H1 (cell line): ENCODE measurements at regions not wholly inside any gene's neighbourhood (a gene's known extent, or its start where the extent isn't known, plus 50 kb on each side); places are given as distances from the start of the nearest gene placed in this dataset.

ENCODE experiments used
- CTCF ChIA-PET: fragments of 300-600 bp; sonication (Branson Sonifier 250); formaldehyde crosslinking; loops from one replicate; lab custom pipeline; 2021; ENCODE audit not compliant: partially characterized antibody; lab: Charles Lee
- POLR2A ChIA-PET: fragments of 300-600 bp; sonication (Branson Sonifier 250); formaldehyde crosslinking; loops from one replicate; lab custom pipeline; 2021; ENCODE audit warnings: inconsistent platforms; ENCODE audit not compliant: partially characterized antibody; lab: Charles Lee
- DNase-seq, 2 experiments: peaks; one replicate each; pipeline versions ENCODE4 v3.0.0 to v3.0.0-alpha.2; 2010 to 2022; ENCODE audit warnings: low spot score in 2 of 2, low read depth in 1 of 2, mixed read lengths in 1 of 2
- FAIRE-seq: peaks from 2 replicates; lab custom pipeline; 2011; peaks lifted over from hg19 to GRCh38; lab: Jason Lieb, UNC
- H2AFZ ChIP-seq: 2 replicates; pipeline ENCODE4 v1.8.1; 2012; ENCODE audit warnings: low read length, inconsistent platforms
- H2AK5ac ChIP-seq: 2 replicates; pipeline ENCODE4 v1.6.1; 2013; ENCODE audit warnings: low read depth, low read length
- H2BK120ac ChIP-seq: replicated peaks from 2 replicates; pipeline ENCODE3; 2013; ENCODE audit warnings: low read depth, low read length, inconsistent platforms
- H2BK12ac ChIP-seq: 2 replicates; pipeline ENCODE4 v1.6.1; 2013; ENCODE audit warnings: low read depth, low read length
- H2BK15ac ChIP-seq: 2 replicates; pipeline ENCODE4 v1.6.1; 2013; ENCODE audit warnings: low read length
- H2BK20ac ChIP-seq: 2 replicates; pipeline ENCODE4 v1.6.1; 2013; ENCODE audit warnings: low read length
- H2BK5ac ChIP-seq: 2 replicates; pipeline ENCODE4 v1.6.1; 2013; ENCODE audit warnings: low read depth, low read length
- H3K14ac ChIP-seq: 2 replicates; pipeline ENCODE4 v1.6.1; 2013; ENCODE audit warnings: inconsistent platforms; ENCODE audit not compliant: insufficient read length
- H3K18ac ChIP-seq: 2 replicates; pipeline ENCODE4 v1.6.1; 2013; ENCODE audit warnings: low read length; ENCODE audit errors: extremely low read depth
- H3K23ac ChIP-seq: 2 replicates; pipeline ENCODE4 v1.6.1; 2013; ENCODE audit warnings: inconsistent platforms; ENCODE audit not compliant: insufficient read length
- H3K23me2 ChIP-seq: 2 replicates; pipeline ENCODE4 v1.6.1; 2013; ENCODE audit warnings: low read depth, low read length
- H3K27ac ChIP-seq: 2 replicates; pipeline ENCODE4 v1.6.1; 2011; ENCODE audit warnings: low read depth, low read length, inconsistent platforms
- H3K27me3 ChIP-seq, 4 experiments: replicated peaks in 1 of 4; 1 replicate in 1 of 4; 2 replicates in 3 of 4; pipeline versions ENCODE4 v1.6.1 to v1.8.1; 2011 to 2013; ENCODE audit warnings: low read length in 3 of 4, mild to moderate bottlenecking in 3 of 4, inconsistent platforms in 2 of 4, mixed read lengths in 2 of 4, moderate library complexity in 1 of 4; ENCODE audit not compliant: control insufficient read depth in 3 of 4, insufficient read depth in 3 of 4; ENCODE audit errors: extremely low read depth in 1 of 4
- H3K36me3 ChIP-seq, 4 experiments: 2 replicates each; pipeline versions ENCODE4 v1.6.1 to v1.8.1; 2011 to 2013; ENCODE audit warnings: mild to moderate bottlenecking in 4 of 4, low read length in 3 of 4, moderate library complexity in 2 of 4, control low read depth in 1 of 4, inconsistent platforms in 1 of 4; ENCODE audit not compliant: insufficient read depth in 4 of 4, control insufficient read depth in 2 of 4
- H3K4ac ChIP-seq: replicated peaks from 2 replicates; pipeline ENCODE3; 2013; ENCODE audit warnings: low read length, low read depth, mixed read lengths, inconsistent platforms; ENCODE audit not compliant: insufficient read length
- H3K4me1 ChIP-seq, 4 experiments: replicated peaks in 1 of 4; 1 replicate in 1 of 4; 2 replicates in 3 of 4; pipeline versions ENCODE4 v1.6.1 to v1.8.1; 2011 to 2013; ENCODE audit warnings: low read length in 3 of 4, inconsistent platforms in 2 of 4, mixed read lengths in 1 of 4; ENCODE audit not compliant: insufficient read depth in 4 of 4, control insufficient read depth in 3 of 4
- H3K4me2 ChIP-seq, 2 experiments: 2 replicates each; pipeline versions ENCODE4 v1.6.1 to v1.8.1; 2011 to 2013; ENCODE audit warnings: low read depth in 2 of 2, low read length in 2 of 2, control low read depth in 1 of 2, inconsistent platforms in 1 of 2, mild to moderate bottlenecking in 1 of 2; ENCODE audit not compliant: insufficient read depth in 1 of 2
- H3K4me3 ChIP-seq, 4 experiments: fragments of 200-600, 300-600 bp in 1 of 4; sonication (generic), shearing (Covaris generic), sonication (Bioruptor Twin) in 1 of 4; 2 replicates each; pipeline versions ENCODE4 v1.5.1 to v1.8.1; 2011 to 2016; ENCODE audit warnings: low read length in 4 of 4, low read depth in 3 of 4, control low read depth in 2 of 4, inconsistent platforms in 2 of 4, mild to moderate bottlenecking in 2 of 4, mixed read lengths in 1 of 4, moderate library complexity in 1 of 4; ENCODE audit not compliant: insufficient read depth in 2 of 4; ENCODE audit errors: extremely low read depth in 1 of 4
- H3K56ac ChIP-seq: replicated peaks from 2 replicates; pipeline ENCODE3; 2013; ENCODE audit warnings: low read depth, mild to moderate bottlenecking, mixed read lengths, low read length, inconsistent platforms; ENCODE audit not compliant: insufficient read length
- H3K79me1 ChIP-seq: 2 replicates; pipeline ENCODE4 v1.6.1; 2013; ENCODE audit warnings: low read depth, low read length, control low read depth
- H3K79me2 ChIP-seq, 2 experiments: 2 replicates each; pipeline versions ENCODE4 v1.6.1 to v1.8.1; 2012 to 2013; ENCODE audit warnings: low read length in 2 of 2, mild to moderate bottlenecking in 2 of 2, inconsistent platforms in 1 of 2; ENCODE audit not compliant: insufficient read depth in 2 of 2, control insufficient read depth in 1 of 2
- H3K9ac ChIP-seq, 4 experiments: replicated peaks in 1 of 4; 1 replicate in 1 of 4; 2 replicates in 3 of 4; pipeline versions ENCODE4 v1.6.1 to v1.8.1; 2011 to 2013; ENCODE audit warnings: low read depth in 3 of 4, low read length in 3 of 4, control low read depth in 2 of 4, mild to moderate bottlenecking in 2 of 4, moderate library complexity in 2 of 4, inconsistent platforms in 1 of 4; ENCODE audit errors: extremely low read depth in 1 of 4
- H3K9me3 ChIP-seq, 2 experiments: 2 replicates each; pipeline versions ENCODE4 v1.6.1 to v1.8.1; 2012 to 2013; ENCODE audit warnings: mild to moderate bottlenecking in 2 of 2, moderate library complexity in 2 of 2, control low read depth in 1 of 2, inconsistent platforms in 1 of 2, low read depth in 1 of 2, low read length in 1 of 2, mixed read lengths in 1 of 2; ENCODE audit not compliant: insufficient read depth in 2 of 2
- H4K20me1 ChIP-seq, 2 experiments: replicated peaks in 1 of 2; 2 replicates each; pipeline versions ENCODE3 to v1.8.1; 2011 to 2013; ENCODE audit warnings: inconsistent platforms in 2 of 2, low read length in 2 of 2, mild to moderate bottlenecking in 1 of 2; ENCODE audit not compliant: insufficient read depth in 2 of 2, control insufficient read depth in 1 of 2
- H4K5ac ChIP-seq: 2 replicates; pipeline ENCODE4 v1.6.1; 2013; ENCODE audit warnings: low read length, low read depth, mixed read lengths, inconsistent platforms; ENCODE audit not compliant: insufficient read length
- H4K8ac ChIP-seq: 2 replicates; pipeline ENCODE4 v1.8.0; 2013; ENCODE audit warnings: mild to moderate bottlenecking, moderate library complexity, low read length, inconsistent platforms; ENCODE audit not compliant: insufficient read depth; ENCODE audit errors: extremely low read depth
- H4K91ac ChIP-seq: replicated peaks from 2 replicates; pipeline ENCODE3; 2013; ENCODE audit warnings: low read length, mixed read lengths, inconsistent platforms; ENCODE audit not compliant: insufficient read length
- GABPA ChIP-seq: IDR thresholded peaks from 2 replicates; pipeline ENCODE4 v1.6.1; 2011; ENCODE audit warnings: mild to moderate bottlenecking, low read length, moderate library complexity, borderline replicate concordance; ENCODE audit not compliant: insufficient read depth
- PHF8 ChIP-seq: fragments of 200-600 bp; sonication (generic); conservative IDR thresholded peaks from 2 replicates; pipeline ENCODE4 v1.7.1; 2012; ENCODE audit warnings: low read depth, mild to moderate bottlenecking, inconsistent platforms, low read length, moderate library complexity
- SAP30 ChIP-seq: fragments of 300-600 bp; sonication (generic); IDR thresholded peaks from 2 replicates; pipeline ENCODE4 v1.7.1; 2012; ENCODE audit warnings: low read length, moderate library complexity, mild to moderate bottlenecking, inconsistent platforms; ENCODE audit not compliant: insufficient read depth, insufficient replicate concordance
- WGBS, 2 experiments: shearing (Covaris generic) in 1 of 2; methylation state at CpG; one replicate each; pipeline versions ENCODE4 v1.1.6 to v1.1.7; 2013 to 2015; ENCODE audit warnings: low lambda C conversion rate in 2 of 2, mixed read lengths in 2 of 2, inconsistent platforms in 1 of 2, low coverage in 1 of 2, missing lambda C conversion rate in 1 of 2; ENCODE audit not compliant: insufficient replicate concordance in 2 of 2, insufficient coverage in 1 of 2, insufficient read length in 1 of 2; ENCODE audit errors: extremely low coverage in 1 of 2, missing lambda C conversion rate in 1 of 2; 5-methylcytosine and 5-hydroxymethylcytosine counted together

DNA sequence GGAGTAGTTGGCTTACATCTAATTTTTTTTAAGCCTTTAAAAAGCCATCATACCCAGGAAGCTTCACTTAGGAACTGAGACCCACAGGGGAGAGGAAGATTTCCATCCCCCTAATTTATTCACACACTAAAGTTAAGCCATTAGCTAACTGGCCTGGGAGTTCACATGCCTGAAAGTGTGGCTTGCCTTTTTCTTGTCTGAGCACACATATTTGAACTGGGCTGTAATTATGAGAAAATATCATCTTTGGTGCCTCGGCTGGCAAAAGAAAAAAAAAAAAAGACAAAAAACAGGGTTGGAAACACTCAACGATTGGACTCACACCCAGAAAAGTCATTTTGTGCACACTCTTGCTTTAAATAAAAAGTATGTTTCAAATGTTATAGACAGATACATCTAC, 847.3 kb downstream of the MAT2B start:
- ChIA-PET CTCF (no interaction called here), POLR2A (no interaction called here)
- no peak overlapping the region for H2BK5ac ChIP-seq
- no peak overlapping the region for H4K8ac ChIP-seq
- no peaks in the 10 kb centered on the region for H3K79me2 ChIP-seq
- no peaks in the 10 kb centered on the region for H3K36me3 ChIP-seq
- no peak overlapping the region for H4K5ac ChIP-seq
- H3K23ac ChIP-seq: no peak overlapping the region
- H3K9me3 ChIP-seq: no peaks in the 10 kb centered on the region
- H2BK15ac ChIP-seq: no peak overlapping the region
- H3K4ac ChIP-seq: no peak overlapping the region
- H2BK20ac ChIP-seq: no peak overlapping the region
- H2BK120ac ChIP-seq: no peak overlapping the region
- no peak overlapping the region for H3K9ac ChIP-seq
- no peaks in the 10 kb centered on the region for H3K23me2 ChIP-seq
- FAIRE-seq (no peak), DNase-seq (no peak)
- H3K4me2 ChIP-seq: no peak overlapping the region
- TF ChIP-seq SAP30: no peak
- no peak for TF ChIP-seq PHF8
- no peak for TF ChIP-seq GABPA
- no peak overlapping the region for H2BK12ac ChIP-seq
- H2AFZ ChIP-seq: no peak overlapping the region
- no peak overlapping the region for H3K56ac ChIP-seq
- H3K14ac ChIP-seq: no peak overlapping the region
- H3K18ac ChIP-seq: no peak overlapping the region
- 75% methylated on average over 2 of the region's 2 CpGs; no CpG with 5 or more reads in 1 of the 2 experiments for WGBS, 2 experiments
- H4K91ac ChIP-seq: no peak overlapping the region
- 0 out of 7 replicates have a peak, but pooled peaks cover 0 to 3% (median 0%) of the 10 kb centered on the region in 4 experiments for H3K4me1 ChIP-seq
- no peak overlapping the region for H3K4me3 ChIP-seq
- H2AK5ac ChIP-seq: no peak overlapping the region
- no peaks in the 10 kb centered on the region for H4K20me1 ChIP-seq
- no peaks in the 10 kb centered on the region for H3K79me1 ChIP-seq
- H3K27ac ChIP-seq: no peak overlapping the region
- no peaks in the 10 kb centered on the region for H3K27me3 ChIP-seq
